ENCODE measurements at regions not wholly inside any gene's neighbourhood (a gene's known extent, or its start where the extent isn't known, plus 50 kb on each side); places are given as distances from the start of the nearest gene placed in this dataset.

DNA sequence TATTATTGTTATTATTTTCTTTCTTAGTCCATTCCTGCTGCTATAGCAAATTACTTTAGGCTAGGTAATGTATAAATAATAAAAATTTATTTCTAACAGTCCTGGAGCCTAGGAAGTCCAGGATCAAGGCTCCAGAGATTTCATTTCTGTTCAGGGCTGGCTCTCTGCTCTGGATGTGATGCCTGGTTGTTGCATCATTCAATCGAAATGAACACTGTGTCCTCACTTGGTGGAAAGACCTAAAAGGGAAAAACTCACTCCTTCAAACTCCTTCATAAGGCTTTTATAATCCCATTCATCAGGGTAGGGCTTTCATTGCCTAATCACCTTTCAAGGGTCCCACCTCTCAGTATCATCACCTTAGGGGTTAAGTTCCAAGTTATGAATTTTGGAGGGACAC is 395.0 kb downstream of the EFNB2 start:
- TF ChIP-seq, protein P1, sequence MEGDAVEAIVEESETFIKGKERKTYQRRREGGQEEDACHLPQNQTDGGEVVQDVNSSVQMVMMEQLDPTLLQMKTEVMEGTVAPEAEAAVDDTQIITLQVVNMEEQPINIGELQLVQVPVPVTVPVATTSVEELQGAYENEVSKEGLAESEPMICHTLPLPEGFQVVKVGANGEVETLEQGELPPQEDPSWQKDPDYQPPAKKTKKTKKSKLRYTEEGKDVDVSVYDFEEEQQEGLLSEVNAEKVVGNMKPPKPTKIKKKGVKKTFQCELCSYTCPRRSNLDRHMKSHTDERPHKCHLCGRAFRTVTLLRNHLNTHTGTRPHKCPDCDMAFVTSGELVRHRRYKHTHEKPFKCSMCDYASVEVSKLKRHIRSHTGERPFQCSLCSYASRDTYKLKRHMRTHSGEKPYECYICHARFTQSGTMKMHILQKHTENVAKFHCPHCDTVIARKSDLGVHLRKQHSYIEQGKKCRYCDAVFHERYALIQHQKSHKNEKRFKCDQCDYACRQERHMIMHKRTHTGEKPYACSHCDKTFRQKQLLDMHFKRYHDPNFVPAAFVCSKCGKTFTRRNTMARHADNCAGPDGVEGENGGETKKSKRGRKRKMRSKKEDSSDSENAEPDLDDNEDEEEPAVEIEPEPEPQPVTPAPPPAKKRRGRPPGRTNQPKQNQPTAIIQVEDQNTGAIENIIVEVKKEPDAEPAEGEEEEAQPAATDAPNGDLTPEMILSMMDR (IDR thresholded peaks at IDR 0.05; ENCODE audit: extremely low read depth, low read depth, low read length): no peak
- Histone ChIP-seq H4K20me1 (ENCODE audit: insufficient read depth, low read length) (no peaks in the 10 kb centered on the region), H3K36me3 (ENCODE audit: insufficient read depth, low read length) (no peaks in the 10 kb centered on the region), H3K4me3 (ENCODE audit: insufficient read depth, low read length) (no peak overlapping the region), H3K4me2 (ENCODE audit: insufficient read depth, low read length) (no peak overlapping the region), H3K4me1 (ENCODE audit: insufficient read depth, low read length) (peaks cover 25% of the 10 kb centered on the region), H3K79me2 (ENCODE audit: insufficient read depth, low read length) (no peaks in the 10 kb centered on the region), H2AFZ (ENCODE audit: low read length) (peak overlapping the region; percentile 29), H3K9me3 (ENCODE audit: low read depth, low read length) (no peaks in the 10 kb centered on the region), H3K27me3 (ENCODE audit: insufficient read depth, low read length) (no peaks in the 10 kb centered on the region), H3K27ac (ENCODE audit: low read depth, low read length) (no peak overlapping the region)
- no peak for DNase-seq (ENCODE audit: insufficient read length, low spot score, missing footprints)

DNA sequence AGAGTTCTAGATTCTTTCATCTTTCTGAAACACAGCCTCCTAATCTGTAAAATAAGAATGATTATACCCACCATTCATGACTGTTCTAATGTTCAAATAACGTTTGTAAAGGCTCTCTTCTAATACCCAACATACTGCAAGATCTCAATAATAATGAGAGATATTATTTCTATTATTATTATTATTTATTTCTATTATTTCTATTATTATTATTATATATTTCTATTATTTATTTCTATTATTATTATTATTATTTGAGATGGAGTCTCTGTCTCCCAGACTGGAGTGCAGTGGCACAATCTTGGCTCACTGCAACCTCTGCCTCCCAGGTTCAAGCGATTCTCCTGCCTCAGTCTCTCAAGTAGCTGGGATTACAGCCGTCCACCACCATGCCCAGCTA is 395.5 kb downstream of the EFNB2 start:
- no peak for DNase-seq (ENCODE audit: insufficient read length, low spot score, missing footprints)
- TF ChIP-seq, protein P1 (IDR thresholded peaks at IDR 0.05; ENCODE audit: extremely low read depth, low read depth, low read length): no peak
- no peak overlapping the region for H3K4me3 ChIP-seq (ENCODE audit: insufficient read depth, low read length)
- H3K27ac ChIP-seq (ENCODE audit: low read depth, low read length): no peak overlapping the region
- no peak overlapping the region for H3K4me2 ChIP-seq (ENCODE audit: insufficient read depth, low read length)
- no peaks in the 10 kb centered on the region for H3K27me3 ChIP-seq (ENCODE audit: insufficient read depth, low read length)
- H3K9me3 ChIP-seq (ENCODE audit: low read depth, low read length): no peaks in the 10 kb centered on the region
- peaks cover 25% of the 10 kb centered on the region for H3K4me1 ChIP-seq (ENCODE audit: insufficient read depth, low read length)
- H3K36me3 ChIP-seq (ENCODE audit: insufficient read depth, low read length): no peaks in the 10 kb centered on the region
- H4K20me1 ChIP-seq (ENCODE audit: insufficient read depth, low read length): no peaks in the 10 kb centered on the region
- no peak overlapping the region for H2AFZ ChIP-seq (ENCODE audit: low read length)
- no peaks in the 10 kb centered on the region for H3K79me2 ChIP-seq (ENCODE audit: insufficient read depth, low read length)

GRCh38 chr13:106139377-106139776 is 396.1 kb downstream of the EFNB2 start:
- Histone ChIP-seq H3K27me3 (ENCODE audit: insufficient read depth, low read length) (no peaks in the 10 kb centered on the region), H3K79me2 (ENCODE audit: insufficient read depth, low read length) (no peaks in the 10 kb centered on the region), H3K4me3 (ENCODE audit: insufficient read depth, low read length) (no peak overlapping the region), H3K36me3 (ENCODE audit: insufficient read depth, low read length) (no peaks in the 10 kb centered on the region), H2AFZ (ENCODE audit: low read length) (no peak overlapping the region), H4K20me1 (ENCODE audit: insufficient read depth, low read length) (no peaks in the 10 kb centered on the region), H3K4me2 (ENCODE audit: insufficient read depth, low read length) (no peak overlapping the region), H3K4me1 (ENCODE audit: insufficient read depth, low read length) (peaks cover 22% of the 10 kb centered on the region), H3K27ac (ENCODE audit: low read depth, low read length) (no peak overlapping the region), H3K9me3 (ENCODE audit: low read depth, low read length) (no peaks in the 10 kb centered on the region)
- no peak for DNase-seq (ENCODE audit: insufficient read length, low spot score, missing footprints)
- TF ChIP-seq, protein P1 (IDR thresholded peaks at IDR 0.05; ENCODE audit: extremely low read depth, low read depth, low read length): no peak

- H3K79me2 ChIP-seq (ENCODE audit: insufficient read depth, low read length): no peaks in the 10 kb centered on the region
- DNase-seq (ENCODE audit: insufficient read length, low spot score, missing footprints): no peak
- no peaks in the 10 kb centered on the region for H3K36me3 ChIP-seq (ENCODE audit: insufficient read depth, low read length)
- no peaks in the 10 kb centered on the region for H4K20me1 ChIP-seq (ENCODE audit: insufficient read depth, low read length)
- no peak overlapping the region for H3K4me3 ChIP-seq (ENCODE audit: insufficient read depth, low read length)
- no peak overlapping the region for H3K4me2 ChIP-seq (ENCODE audit: insufficient read depth, low read length)
- TF ChIP-seq, protein P1 (IDR thresholded peaks at IDR 0.05; ENCODE audit: extremely low read depth, low read depth, low read length): no peak
- H3K4me1 ChIP-seq (ENCODE audit: insufficient read depth, low read length): peaks cover 14% of the 10 kb centered on the region
- no peaks in the 10 kb centered on the region for H3K9me3 ChIP-seq (ENCODE audit: low read depth, low read length)
- H3K27me3 ChIP-seq (ENCODE audit: insufficient read depth, low read length): no peaks in the 10 kb centered on the region
- H3K27ac ChIP-seq (ENCODE audit: low read depth, low read length): no peak overlapping the region
- no peak overlapping the region for H2AFZ ChIP-seq (ENCODE audit: low read length)
Observed at GRCh38 chr13:106138620-106139019, 396.8 kb downstream of the EFNB2 start.

Measured in osteoblast (primary cell).